Skin epidermis (tissue), 12 donors: ENCODE measurements at regions not wholly inside any gene's neighbourhood (a gene's known extent, or its start where the extent isn't known, plus 50 kb on each side); places are given as distances from the start of the nearest gene placed in this dataset.

ENCODE experiments used
- H3K27ac ChIP-seq, 21 experiments: fragments of 200-600 bp; sonication (generic) in 11 of 21; one replicate each; pipeline ENCODE4 v1.5.0; 2020; ENCODE audit warnings: mild to moderate bottlenecking in 3 of 21, inconsistent platforms in 2 of 21, moderate library complexity in 2 of 21
- H3K4me3 ChIP-seq, 7 experiments: fragments of 200-600 bp; sonication (generic) in 2 of 7; one replicate each; pipeline ENCODE4 v1.5.0; 2020; ENCODE audit warnings: inconsistent platforms in 2 of 7, mild to moderate bottlenecking in 2 of 7, moderate library complexity in 1 of 7

- H3K4me3 ChIP-seq: no peak overlapping the region
- no peak overlapping the region for H3K27ac ChIP-seq
These were observed 512.3 kb downstream of the MCTP2 start for GRCh38 chr15:94743668-94744067.

- no peak overlapping the region for H3K27ac ChIP-seq
- H3K4me3 ChIP-seq: no peak overlapping the region
These were observed 512.9 kb downstream of the MCTP2 start for GRCh38 chr15:94744080-94744793.

DNA sequence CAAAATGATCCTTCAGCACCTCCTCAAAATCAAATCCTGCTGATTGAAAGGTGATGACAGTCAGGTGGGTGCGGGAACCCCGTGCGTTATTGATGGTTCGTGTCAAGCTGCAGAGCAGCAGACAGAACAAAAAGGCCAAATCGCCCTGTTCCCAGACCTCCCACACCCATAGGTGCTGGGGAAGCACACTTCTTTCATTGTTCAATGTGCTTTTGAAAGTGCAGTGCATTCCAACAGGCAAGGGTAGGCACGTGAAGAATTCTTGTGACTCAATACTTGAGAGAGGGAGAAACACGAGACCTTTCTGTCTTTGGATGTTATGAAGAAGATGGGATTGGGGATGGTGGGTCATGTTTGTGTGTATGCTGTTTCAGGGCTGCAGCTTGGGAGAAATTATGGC lies 514.0 kb downstream of the MCTP2 start:
- Histone ChIP-seq H3K27ac (no peak overlapping the region), H3K4me3 (no peak overlapping the region)

GRCh38 chr15:94747510-94747909 lies 516.1 kb downstream of the MCTP2 start:
- Histone ChIP-seq H3K27ac (no peak overlapping the region), H3K4me3 (no peak overlapping the region)

- Histone ChIP-seq H3K27ac (no peak overlapping the region), H3K4me3 (no peak overlapping the region)
These were observed 518.7 kb downstream of the MCTP2 start for GRCh38 chr15:94749811-94750617.

GRCh38 chr15:94760348-94760747 lies 529.0 kb downstream of the MCTP2 start:
- no peak overlapping the region for H3K4me3 ChIP-seq
- no peak overlapping the region for H3K27ac ChIP-seq

DNA sequence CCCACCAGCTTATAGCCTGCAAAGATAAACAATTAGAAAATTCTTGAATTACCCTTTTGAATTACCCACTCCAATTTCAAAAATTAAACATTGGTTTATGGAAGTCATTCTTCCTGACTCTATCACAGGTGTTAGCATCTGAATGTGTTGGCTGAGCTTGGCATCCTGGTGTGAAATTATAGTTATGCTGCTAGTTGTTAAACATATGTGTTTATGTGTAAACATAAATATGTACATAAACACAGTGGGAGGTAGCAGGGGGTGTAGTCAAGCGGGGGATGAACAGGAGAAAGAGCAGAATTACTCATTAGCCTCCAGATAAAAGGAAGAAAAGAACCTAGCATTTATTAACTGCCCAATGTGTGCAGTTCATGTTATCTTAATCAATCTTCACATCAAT lies 530.2 kb downstream of the MCTP2 start:
- H3K4me3 ChIP-seq: no peak overlapping the region
- no peak overlapping the region for H3K27ac ChIP-seq

GRCh38 chr15:94769089-94769488 lies 537.7 kb downstream of the MCTP2 start:
- Histone ChIP-seq H3K27ac (no peak overlapping the region), H3K4me3 (no peak overlapping the region)

DNA sequence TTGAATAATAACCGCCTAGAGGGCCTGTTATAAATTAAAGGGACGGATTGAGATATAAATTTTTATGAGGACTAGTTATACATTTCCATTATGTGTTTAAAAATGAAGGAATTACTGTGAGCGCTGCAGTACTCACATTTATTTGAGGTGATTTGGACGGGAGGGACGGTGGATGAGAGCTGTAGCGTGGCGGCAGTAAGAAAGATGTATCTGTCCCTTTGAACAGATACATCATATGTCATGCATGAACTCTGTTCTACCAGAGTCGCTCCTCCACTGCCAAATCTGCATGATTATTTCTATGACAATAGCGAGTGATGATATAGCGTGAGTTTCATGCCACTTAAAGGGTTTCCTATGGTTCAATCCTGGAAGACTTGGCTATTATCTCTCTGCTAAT lies 538.8 kb downstream of the MCTP2 start:
- Histone ChIP-seq H3K4me3 (no peak overlapping the region), H3K27ac (no peak overlapping the region)

DNA sequence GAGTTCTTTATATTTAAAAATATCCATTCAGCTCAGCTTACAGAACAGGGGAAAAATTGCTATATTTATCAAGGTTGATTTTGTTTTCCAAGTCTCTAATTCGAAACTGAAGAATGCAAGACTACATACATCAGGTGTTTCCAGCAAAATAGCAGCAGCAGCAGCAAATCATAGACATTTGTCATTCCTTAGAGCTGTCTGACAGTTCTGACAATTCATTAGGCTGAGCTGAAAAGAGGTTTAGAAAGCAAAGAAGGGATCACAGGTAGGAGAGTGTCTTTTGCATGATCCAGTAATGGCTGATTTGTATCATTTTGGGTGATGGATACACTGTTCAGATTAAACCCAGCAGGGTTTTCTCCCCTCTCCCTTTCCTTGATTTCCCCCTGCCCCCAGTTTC lies 545.7 kb downstream of the MCTP2 start:
- Histone ChIP-seq H3K27ac (no peak overlapping the region), H3K4me3 (no peak overlapping the region)

DNA sequence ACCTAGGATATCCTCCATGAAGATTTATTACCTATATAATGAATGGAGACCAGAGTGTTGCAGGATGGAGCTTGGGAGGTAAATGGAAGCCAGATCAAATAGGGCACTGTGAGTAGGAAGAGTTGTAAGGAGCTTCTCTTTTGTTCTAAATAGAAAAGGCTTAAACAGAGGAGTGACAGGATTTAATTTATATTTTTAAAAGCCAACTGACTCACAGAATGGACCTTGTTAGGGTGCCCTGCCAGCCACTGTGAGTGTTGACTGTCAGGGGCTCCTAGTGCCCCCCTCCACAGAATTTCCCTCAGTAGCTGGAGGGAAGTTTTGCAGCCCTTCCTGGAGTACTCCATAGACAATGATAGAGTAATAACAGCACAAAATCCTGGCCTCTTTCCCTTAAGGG lies 547.5 kb downstream of the MCTP2 start:
- Histone ChIP-seq H3K27ac (no peak overlapping the region), H3K4me3 (no peak overlapping the region)

- no peak overlapping the region for H3K4me3 ChIP-seq
These were observed 548.8 kb downstream of the MCTP2 start for GRCh38 chr15:94780166-94780565.

GRCh38 chr15:94785091-94785490 lies 553.7 kb downstream of the MCTP2 start:
- Histone ChIP-seq H3K27ac (no peak overlapping the region), H3K4me3 (no peak overlapping the region)

More at GRCh38 chr15:94780166-94780565, 548.8 kb downstream of the MCTP2 start:
- H3K27ac ChIP-seq: no peak overlapping the region

DNA sequence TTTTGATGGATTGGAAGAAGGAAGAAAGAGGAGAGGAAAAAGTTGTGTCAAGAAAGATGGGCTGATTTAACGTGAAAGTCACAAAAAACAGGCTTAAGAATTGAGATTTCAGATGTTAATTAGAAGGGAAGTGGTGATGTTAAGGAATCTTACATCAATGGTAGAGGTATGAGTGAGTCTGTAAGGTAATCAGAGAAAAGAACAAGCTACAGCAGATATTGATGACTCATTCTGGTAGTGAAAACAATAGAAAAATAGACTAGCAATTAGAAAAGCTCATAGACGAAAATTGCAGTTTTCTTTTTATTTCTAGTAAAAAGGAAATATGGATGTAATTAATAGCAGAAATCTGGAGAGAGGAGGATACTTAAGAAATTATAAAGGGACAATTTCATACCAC lies 559.6 kb downstream of the MCTP2 start:
- Histone ChIP-seq H3K27ac (no peak overlapping the region), H3K4me3 (no peak overlapping the region)

GRCh38 chr15:94791510-94791909 lies 560.1 kb downstream of the MCTP2 start:
- no peak overlapping the region for H3K27ac ChIP-seq
- no peak overlapping the region for H3K4me3 ChIP-seq

- Histone ChIP-seq H3K27ac (no peak overlapping the region), H3K4me3 (no peak overlapping the region)
These were observed 560.8 kb downstream of the MCTP2 start for GRCh38 chr15:94792196-94792595.

DNA sequence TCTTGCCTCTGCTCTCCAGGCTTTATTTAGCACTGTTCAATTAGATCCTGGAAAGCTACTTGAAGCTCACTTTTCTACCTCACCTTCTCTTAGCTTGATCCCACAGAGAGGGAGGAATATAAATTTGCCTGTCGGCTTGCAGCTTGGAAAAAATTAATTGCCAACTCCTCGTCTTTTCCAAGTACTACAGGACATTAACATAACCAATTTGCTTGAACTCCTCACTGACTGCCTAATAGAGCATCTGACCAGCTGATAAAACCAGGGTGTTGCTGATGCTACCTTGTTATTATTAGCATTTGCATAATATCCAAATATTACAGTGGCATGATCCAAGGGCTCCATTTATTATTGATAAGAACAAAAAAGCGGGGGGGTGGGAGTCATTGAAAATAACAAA lies 561.8 kb downstream of the MCTP2 start:
- H3K27ac ChIP-seq: no peak overlapping the region
- H3K4me3 ChIP-seq: no peak overlapping the region

GRCh38 chr15:94793641-94794040 lies 562.3 kb downstream of the MCTP2 start:
- no peak overlapping the region for H3K4me3 ChIP-seq
- no peak overlapping the region for H3K27ac ChIP-seq

DNA sequence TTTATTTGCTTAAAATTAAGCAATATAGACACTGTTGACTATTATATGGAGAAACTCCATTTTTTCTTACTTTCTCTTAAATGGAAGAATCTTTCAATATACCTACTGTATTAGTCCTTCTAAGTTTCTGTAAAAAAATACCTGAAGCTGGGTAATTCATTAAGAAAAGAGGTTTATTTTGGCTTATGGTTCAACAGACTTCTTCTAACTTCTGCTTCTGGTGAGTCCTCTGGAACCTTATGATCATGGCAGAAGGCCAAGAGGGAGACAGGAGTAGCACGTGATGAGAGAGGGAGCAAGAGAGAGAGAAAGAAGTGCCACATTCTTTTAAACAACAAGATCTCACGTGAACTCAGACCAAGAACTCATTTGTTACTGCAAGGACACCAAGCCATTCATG lies 573.3 kb downstream of the MCTP2 start:
- Histone ChIP-seq H3K27ac (no peak overlapping the region), H3K4me3 (no peak overlapping the region)

GRCh38 chr15:94815110-94815731 lies 583.9 kb downstream of the MCTP2 start:
- no peak overlapping the region for H3K4me3 ChIP-seq
- no peak overlapping the region for H3K27ac ChIP-seq

DNA sequence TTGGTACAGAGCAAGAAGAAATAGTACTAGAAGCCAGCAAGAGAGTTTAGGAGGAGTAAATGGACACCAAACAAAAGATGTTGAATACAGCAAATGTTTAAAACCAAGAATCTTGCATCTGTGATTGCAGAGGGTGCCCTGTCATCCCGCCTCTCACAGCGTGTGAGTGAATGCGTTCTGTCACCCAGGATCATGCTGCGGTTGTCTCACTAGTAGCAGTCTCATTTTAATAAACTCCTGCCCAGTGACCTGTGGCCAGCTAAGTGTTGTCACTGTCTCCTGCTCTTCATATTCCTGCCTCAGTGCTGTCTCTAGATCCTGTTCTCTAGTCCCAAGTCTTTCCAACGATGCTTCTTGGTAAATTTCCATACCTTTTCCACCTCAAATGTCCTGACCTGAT lies 584.6 kb downstream of the MCTP2 start:
- no peak overlapping the region for H3K4me3 ChIP-seq
- H3K27ac ChIP-seq: no peak overlapping the region
